HepG2 (cell line): ENCODE measurements at regions not wholly inside any gene's neighbourhood (a gene's known extent, or its start where the extent isn't known, plus 50 kb on each side); places are given as distances from the start of the nearest gene placed in this dataset.

Experiments used
- CTCF ChIP-seq: sonication (generic); formaldehyde crosslinking; IDR thresholded peaks from 2 replicates; pipeline ENCODE4 v1.5.0; 2020; ENCODE audit warnings: mild to moderate bottlenecking, missing genetic modification reagents, moderate library complexity
- HMG20A ChIP-seq: IDR thresholded peaks from 2 replicates; pipeline ENCODE4 v1.6.1; 2016; ENCODE audit warnings: borderline replicate concordance
- HNRNPUL1 ChIP-seq: fragments of 200-400 bp; formaldehyde crosslinking; IDR thresholded peaks from 2 replicates; pipeline ENCODE4 v1.6.1; 2017; ENCODE audit warnings: low read depth, mild to moderate bottlenecking, low read length, moderate library complexity
- ISX ChIP-seq: sonication (generic); formaldehyde crosslinking; conservative IDR thresholded peaks from 2 replicates; pipeline ENCODE4 v1.5.0; 2020; ENCODE audit warnings: missing genetic modification reagents
- KLF13 ChIP-seq: sonication (generic); formaldehyde crosslinking; IDR thresholded peaks from 2 replicates; pipeline ENCODE4 v1.4.0; 2020; ENCODE audit warnings: mild to moderate bottlenecking, missing genetic modification reagents
- MAFK ChIP-seq, 2 experiments: IDR thresholded peaks in 1 of 2; conservative IDR thresholded peaks in 1 of 2; 2 replicates each; pipeline ENCODE4 v1.6.1; 2011; ENCODE audit warnings: improper control_type of control experiment in 2 of 2, low read length in 2 of 2
- NR2C2 ChIP-seq: sonication (generic); formaldehyde crosslinking; IDR thresholded peaks from 2 replicates; pipeline ENCODE4 v1.4.0; 2020; ENCODE audit warnings: missing genetic modification reagents, mild to moderate bottlenecking, moderate library complexity, borderline replicate concordance
- SMAD9 ChIP-seq: sonication (generic); formaldehyde crosslinking; IDR thresholded peaks from 2 replicates; pipeline ENCODE4 v1.5.1; 2020; ENCODE audit warnings: mild to moderate bottlenecking, missing genetic modification reagents
- TSC22D2 ChIP-seq: sonication (generic); formaldehyde crosslinking; IDR thresholded peaks from 2 replicates; pipeline ENCODE4 v1.5.1; 2020; ENCODE audit warnings: missing genetic modification reagents, mild to moderate bottlenecking, borderline replicate concordance

- TF ChIP-seq SMAD9, result no peak
- TF ChIP-seq HNRNPUL1, result no peak
- no peak for TF ChIP-seq NR2C2 (CRISPR knock-in tag)
- no peak for TF ChIP-seq KLF13 (CRISPR knock-in tag)
- no peak for TF ChIP-seq MAFK (conservative IDR thresholded peaks at IDR 0.05 in 1 of 2, IDR thresholded peaks at IDR 0.05 in 1 of 2; ENCODE audit: low read length in 2 of 2)
- no peak for TF ChIP-seq TSC22D2 (CRISPR knock-in tag)
- TF ChIP-seq ISX (CRISPR knock-in tag), result no peak
- TF ChIP-seq HMG20A (CRISPR knock-in tag), result no peak
- no peak for TF ChIP-seq CTCF (CRISPR knock-in tag)
Observed at GRCh38 chr12:77648716-77649115, 182.0 kb upstream of the NAV3 start.
